ENCODE measurements at regions not wholly inside any gene's neighbourhood (a gene's known extent, or its start where the extent isn't known, plus 50 kb on each side); places are given as distances from the start of the nearest gene placed in this dataset.

DNA sequence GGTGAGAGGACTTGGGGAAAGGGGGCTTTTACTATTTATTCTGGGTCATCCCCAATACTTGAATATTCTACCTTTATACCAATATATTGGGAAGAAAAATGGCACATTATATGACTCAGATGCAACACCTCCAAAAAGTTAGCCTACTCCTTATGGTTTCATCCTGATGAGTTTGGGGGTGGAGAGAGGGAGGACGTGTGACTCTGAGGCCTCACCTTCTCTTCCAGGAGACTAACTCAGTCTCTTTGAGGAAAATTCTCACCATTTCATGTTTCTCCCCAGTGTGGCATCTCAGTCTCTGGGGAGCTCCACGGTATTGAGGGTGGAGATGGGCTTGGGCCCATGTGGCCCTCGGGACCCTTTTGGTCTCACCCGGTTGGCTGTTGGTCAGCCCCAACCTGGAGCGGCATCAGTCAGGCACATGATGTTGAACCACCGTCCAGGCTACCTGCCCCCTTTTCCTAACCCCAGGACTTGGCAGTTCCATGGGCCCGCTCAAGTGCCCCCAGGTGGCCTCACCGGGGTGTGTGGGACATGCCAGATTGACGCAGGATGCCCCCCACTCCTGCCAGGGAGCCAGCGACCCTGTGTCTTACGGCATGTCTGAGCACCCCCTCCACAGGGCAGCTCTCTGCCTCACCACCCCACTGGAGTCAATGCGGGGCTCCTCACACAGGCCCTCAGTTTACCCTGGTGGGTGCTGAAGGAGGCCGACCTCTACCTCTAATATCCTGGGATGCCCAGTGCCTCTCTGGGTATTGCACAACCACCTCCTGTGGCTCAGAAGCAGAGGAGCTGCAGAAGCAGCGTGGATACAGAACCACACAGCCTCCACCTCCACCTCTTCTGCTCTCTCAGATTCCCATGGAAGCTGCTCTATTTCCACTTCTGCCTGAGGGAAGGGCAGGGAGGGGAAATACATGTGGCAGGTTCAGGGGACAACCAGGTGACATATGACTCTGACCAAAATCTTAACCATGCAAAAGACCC, 297.4 kb downstream of the EIPR1 start:
- Histone ChIP-seq H3K36me3 (ENCODE audit: low read depth) (no peaks in the 10 kb centered on the region), H3K9me3 (ENCODE audit: severe bottlenecking) (peaks cover 2% of the 10 kb centered on the region), H3K27ac (ENCODE audit: poor library complexity, severe bottlenecking) (no peak overlapping the region), H3K4me3 (ENCODE audit: severe bottlenecking) (no peak overlapping the region), H3K27me3 (ENCODE audit: insufficient read depth, poor library complexity, severe bottlenecking) (peaks cover 8% of the 10 kb centered on the region), H3K4me1 (ENCODE audit: insufficient read depth, poor library complexity, severe bottlenecking) (no peaks in the 10 kb centered on the region)
- TF ChIP-seq, protein P1, sequence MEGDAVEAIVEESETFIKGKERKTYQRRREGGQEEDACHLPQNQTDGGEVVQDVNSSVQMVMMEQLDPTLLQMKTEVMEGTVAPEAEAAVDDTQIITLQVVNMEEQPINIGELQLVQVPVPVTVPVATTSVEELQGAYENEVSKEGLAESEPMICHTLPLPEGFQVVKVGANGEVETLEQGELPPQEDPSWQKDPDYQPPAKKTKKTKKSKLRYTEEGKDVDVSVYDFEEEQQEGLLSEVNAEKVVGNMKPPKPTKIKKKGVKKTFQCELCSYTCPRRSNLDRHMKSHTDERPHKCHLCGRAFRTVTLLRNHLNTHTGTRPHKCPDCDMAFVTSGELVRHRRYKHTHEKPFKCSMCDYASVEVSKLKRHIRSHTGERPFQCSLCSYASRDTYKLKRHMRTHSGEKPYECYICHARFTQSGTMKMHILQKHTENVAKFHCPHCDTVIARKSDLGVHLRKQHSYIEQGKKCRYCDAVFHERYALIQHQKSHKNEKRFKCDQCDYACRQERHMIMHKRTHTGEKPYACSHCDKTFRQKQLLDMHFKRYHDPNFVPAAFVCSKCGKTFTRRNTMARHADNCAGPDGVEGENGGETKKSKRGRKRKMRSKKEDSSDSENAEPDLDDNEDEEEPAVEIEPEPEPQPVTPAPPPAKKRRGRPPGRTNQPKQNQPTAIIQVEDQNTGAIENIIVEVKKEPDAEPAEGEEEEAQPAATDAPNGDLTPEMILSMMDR (IDR thresholded peaks at IDR 0.05; ENCODE audit: poor library complexity, severe bottlenecking) = no peak
- ATAC-seq (ENCODE audit: low read depth) = no peak
- no peak for DNase-seq (ENCODE audit: low spot score)

DNA sequence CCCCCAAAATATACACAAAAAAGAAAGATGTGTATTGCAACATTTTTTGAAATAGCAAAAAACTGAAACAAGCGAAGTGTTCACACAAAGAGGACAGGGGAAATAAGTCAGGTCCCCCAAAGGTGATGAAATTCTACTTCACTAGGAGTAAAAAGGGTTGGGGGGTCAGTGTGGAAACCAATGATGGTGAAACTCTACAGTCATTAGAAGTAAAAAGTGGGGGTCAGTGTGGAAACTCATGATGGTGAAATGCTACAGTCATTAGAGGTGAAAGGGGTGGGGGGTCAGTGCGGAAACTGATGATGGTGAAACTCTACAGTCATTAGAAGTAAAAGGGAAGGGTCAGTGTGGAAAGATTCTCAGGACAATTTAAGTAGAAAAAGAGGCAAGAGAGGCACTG, 298.2 kb downstream of the EIPR1 start:
- H3K27ac ChIP-seq (ENCODE audit: poor library complexity, severe bottlenecking) = no peak overlapping the region
- no peaks in the 10 kb centered on the region for H3K36me3 ChIP-seq (ENCODE audit: low read depth)
- peaks cover 8% of the 10 kb centered on the region for H3K27me3 ChIP-seq (ENCODE audit: insufficient read depth, poor library complexity, severe bottlenecking)
- H3K9me3 ChIP-seq (ENCODE audit: severe bottlenecking) = peaks cover 2% of the 10 kb centered on the region
- TF ChIP-seq, protein P1 (IDR thresholded peaks at IDR 0.05; ENCODE audit: poor library complexity, severe bottlenecking) = no peak
- H3K4me1 ChIP-seq (ENCODE audit: insufficient read depth, poor library complexity, severe bottlenecking) = no peaks in the 10 kb centered on the region
- DNase-seq (ENCODE audit: low spot score) (no peak), ATAC-seq (ENCODE audit: low read depth) (no peak)
- no peak overlapping the region for H3K4me3 ChIP-seq (ENCODE audit: severe bottlenecking)

DNA sequence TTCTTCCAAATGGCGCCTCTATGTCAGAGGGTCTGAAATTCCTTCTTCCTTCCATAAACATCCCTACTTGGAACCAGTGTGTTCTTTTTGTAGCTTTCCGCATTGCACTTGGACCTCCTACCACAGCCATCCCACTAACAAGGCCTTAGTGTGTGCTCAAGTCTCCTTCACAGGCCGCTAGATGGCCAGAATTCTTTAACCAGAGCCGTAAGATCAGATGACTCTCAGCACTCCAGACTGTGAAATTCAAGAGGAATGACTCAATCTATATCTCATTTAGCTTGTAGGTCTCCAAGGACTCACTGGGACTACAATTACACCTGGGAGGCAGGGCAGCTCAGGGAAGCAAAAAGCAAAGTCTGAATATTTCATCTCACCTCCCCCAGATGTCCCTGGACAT, 298.9 kb downstream of the EIPR1 start:
- H3K4me1 ChIP-seq (ENCODE audit: insufficient read depth, poor library complexity, severe bottlenecking) = no peaks in the 10 kb centered on the region
- H3K36me3 ChIP-seq (ENCODE audit: low read depth) = no peaks in the 10 kb centered on the region
- no peak for DNase-seq (ENCODE audit: low spot score)
- TF ChIP-seq, protein P1 (IDR thresholded peaks at IDR 0.05; ENCODE audit: poor library complexity, severe bottlenecking) = no peak
- H3K9me3 ChIP-seq (ENCODE audit: severe bottlenecking) = peaks cover 2% of the 10 kb centered on the region
- H3K4me3 ChIP-seq (ENCODE audit: severe bottlenecking) = no peak overlapping the region
- peak; percentile 38; the same call in 1 of the 3 replicates for ATAC-seq (ENCODE audit: low read depth)
- no peak overlapping the region for H3K27ac ChIP-seq (ENCODE audit: poor library complexity, severe bottlenecking)
- H3K27me3 ChIP-seq (ENCODE audit: insufficient read depth, poor library complexity, severe bottlenecking) = peaks cover 8% of the 10 kb centered on the region

DNA sequence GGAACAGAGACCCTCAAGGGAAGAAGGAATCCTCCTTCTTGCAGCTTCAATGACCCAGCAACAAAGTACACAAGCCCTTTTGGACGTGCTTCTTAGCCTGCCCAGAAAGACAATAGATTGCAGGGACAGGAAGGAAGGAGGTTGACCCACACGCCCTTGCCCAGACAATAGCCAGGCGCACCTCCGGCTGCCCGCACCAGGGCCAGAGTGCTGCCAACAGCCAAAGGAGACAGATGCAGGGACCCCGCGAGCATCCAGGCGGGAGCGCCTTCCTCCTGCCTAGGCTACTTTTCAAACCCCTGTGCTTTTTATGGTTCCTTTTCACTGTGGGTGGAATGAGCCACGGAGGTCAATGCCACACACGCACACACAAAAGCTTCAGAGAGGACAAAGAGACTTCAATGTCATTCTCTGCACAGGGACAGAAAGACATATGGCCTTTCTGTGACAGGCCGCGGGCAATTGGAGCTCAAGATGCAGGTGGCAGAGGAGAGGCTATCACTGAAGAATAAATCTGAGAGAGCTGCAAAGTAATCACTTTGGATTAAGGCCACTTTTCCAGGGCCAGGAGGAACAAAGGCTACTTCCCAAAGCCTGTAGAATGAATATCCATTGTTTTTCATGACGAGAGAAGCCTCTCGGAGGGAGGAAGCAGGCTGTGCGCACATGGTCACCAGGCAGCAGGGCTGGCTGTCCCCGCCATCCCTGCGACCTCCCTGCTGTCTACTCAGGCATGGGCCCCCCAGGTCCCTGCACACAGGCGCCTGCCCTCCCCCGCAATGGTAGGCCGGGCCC, 300.6 kb downstream of the EIPR1 start:
- ATAC-seq (ENCODE audit: low read depth) (no peak), DNase-seq (ENCODE audit: low spot score) (no peak)
- H3K27me3 ChIP-seq (ENCODE audit: insufficient read depth, poor library complexity, severe bottlenecking) = peaks cover 3% of the 10 kb centered on the region
- H3K36me3 ChIP-seq (ENCODE audit: low read depth) = no peaks in the 10 kb centered on the region
- TF ChIP-seq, protein P1 (IDR thresholded peaks at IDR 0.05; ENCODE audit: poor library complexity, severe bottlenecking) = no peak
- H3K4me3 ChIP-seq (ENCODE audit: severe bottlenecking) = no peak overlapping the region
- H3K9me3 ChIP-seq (ENCODE audit: severe bottlenecking) = peaks cover 2% of the 10 kb centered on the region
- no peaks in the 10 kb centered on the region for H3K4me1 ChIP-seq (ENCODE audit: insufficient read depth, poor library complexity, severe bottlenecking)
- no peak overlapping the region for H3K27ac ChIP-seq (ENCODE audit: poor library complexity, severe bottlenecking)

All from RWPE2 (cell line).